ENCODE measurements at regions not wholly inside any gene's neighbourhood (a gene's known extent, or its start where the extent isn't known, plus 50 kb on each side); places are given as distances from the start of the nearest gene placed in this dataset.

DNA sequence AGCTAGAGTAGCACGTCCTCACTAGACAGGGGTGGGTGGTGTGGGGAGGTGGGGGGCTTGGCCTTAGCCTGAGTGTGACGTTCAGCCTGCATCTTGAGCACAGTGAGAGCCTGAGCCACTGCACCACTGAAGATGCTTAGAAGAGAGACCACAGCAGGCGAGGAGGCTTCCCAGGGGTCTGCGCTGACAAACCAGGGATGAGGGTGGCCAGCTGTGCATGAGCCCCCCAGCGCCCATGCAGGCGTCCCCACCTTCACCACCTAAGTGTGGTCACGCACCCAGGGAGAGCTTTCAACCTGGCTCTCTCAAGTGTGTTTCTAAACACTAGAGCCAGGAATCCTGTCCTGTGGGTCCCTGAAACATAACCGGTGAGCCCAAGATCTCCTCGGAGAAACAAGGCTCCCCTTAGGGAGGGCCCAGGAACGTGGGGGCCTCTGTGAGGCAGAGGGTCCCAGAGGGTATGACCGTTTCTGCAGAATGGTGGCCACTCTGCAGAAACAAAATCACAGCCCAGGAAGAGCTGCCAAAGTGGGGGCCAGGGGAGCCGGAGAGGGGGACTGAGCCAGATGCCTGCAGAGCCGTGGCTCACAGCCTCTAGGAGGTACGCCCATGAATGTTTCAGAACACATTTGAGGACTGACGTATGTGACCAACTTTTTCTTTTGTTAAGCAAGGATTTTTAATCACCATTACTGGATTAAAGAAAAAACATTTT, 85.2 kb upstream of the INSIG1 start:
- TF ChIP-seq, protein P1, sequence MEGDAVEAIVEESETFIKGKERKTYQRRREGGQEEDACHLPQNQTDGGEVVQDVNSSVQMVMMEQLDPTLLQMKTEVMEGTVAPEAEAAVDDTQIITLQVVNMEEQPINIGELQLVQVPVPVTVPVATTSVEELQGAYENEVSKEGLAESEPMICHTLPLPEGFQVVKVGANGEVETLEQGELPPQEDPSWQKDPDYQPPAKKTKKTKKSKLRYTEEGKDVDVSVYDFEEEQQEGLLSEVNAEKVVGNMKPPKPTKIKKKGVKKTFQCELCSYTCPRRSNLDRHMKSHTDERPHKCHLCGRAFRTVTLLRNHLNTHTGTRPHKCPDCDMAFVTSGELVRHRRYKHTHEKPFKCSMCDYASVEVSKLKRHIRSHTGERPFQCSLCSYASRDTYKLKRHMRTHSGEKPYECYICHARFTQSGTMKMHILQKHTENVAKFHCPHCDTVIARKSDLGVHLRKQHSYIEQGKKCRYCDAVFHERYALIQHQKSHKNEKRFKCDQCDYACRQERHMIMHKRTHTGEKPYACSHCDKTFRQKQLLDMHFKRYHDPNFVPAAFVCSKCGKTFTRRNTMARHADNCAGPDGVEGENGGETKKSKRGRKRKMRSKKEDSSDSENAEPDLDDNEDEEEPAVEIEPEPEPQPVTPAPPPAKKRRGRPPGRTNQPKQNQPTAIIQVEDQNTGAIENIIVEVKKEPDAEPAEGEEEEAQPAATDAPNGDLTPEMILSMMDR (IDR thresholded peaks at IDR 0.05; ENCODE audit: low read depth, low read length): no peak
- DNase-seq (ENCODE audit: extremely low read depth, low read depth): no peak

DNA sequence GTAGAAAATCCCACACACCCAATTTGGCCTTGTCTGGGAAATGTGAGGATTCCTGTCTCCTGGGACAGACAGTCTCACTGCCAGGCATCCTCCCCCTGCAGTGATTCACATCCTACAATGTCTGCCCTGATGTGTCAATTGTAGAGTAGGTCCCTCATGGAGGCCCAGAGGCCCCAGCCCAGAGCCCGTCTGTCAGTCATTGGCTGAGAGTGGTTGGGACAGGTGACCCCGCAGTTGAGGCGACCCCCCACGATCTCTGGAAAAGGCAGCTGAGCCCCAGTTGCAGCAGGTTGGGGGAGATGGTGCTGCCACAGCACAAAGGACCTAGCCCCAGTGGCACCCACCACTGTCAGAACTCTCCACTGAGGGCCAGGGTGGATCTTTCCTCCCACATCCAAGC, 84.3 kb upstream of the INSIG1 start:
- no peak for DNase-seq (ENCODE audit: extremely low read depth, low read depth)
- TF ChIP-seq, protein P1 (IDR thresholded peaks at IDR 0.05; ENCODE audit: low read depth, low read length): no peak

DNA sequence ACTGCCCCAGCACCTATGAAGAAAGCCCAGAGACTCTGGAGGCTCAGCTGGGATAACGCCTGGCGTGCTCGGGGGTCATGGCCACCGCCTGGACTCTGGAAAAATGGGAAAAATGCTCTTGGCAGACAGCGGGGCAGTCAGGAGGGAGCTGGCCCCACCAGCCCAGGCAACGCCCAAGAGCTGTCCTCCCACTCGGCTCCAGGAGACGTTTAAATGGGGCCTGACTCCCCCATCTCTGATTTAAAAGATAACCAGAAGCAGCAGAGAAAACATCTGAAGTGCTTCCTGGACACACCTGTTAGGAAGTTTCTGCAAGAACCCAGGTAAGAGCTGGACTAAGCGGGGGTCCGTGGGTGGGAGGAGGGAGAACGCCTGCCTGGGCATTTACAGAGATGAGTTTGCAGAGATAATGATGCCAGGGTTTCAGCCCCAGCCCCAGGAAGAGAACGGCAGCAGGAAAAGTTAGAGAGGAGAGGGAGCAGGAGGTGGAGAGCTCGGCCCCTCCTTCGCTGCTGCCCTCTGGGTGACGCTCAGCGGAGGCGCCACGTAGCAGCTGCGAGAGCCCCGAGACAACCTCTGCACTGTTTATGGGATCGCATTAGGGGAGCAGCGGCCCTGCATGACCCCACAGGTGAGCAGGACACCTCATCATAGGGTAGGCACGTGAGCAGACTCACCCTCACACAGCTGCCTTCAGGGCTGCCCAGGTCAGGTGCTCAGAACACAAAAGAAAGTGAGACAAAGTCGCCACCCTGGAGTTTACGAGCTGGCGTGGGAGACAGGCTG, 83.5 kb upstream of the INSIG1 start:
- DNase-seq (ENCODE audit: extremely low read depth, low read depth): no peak

DNA sequence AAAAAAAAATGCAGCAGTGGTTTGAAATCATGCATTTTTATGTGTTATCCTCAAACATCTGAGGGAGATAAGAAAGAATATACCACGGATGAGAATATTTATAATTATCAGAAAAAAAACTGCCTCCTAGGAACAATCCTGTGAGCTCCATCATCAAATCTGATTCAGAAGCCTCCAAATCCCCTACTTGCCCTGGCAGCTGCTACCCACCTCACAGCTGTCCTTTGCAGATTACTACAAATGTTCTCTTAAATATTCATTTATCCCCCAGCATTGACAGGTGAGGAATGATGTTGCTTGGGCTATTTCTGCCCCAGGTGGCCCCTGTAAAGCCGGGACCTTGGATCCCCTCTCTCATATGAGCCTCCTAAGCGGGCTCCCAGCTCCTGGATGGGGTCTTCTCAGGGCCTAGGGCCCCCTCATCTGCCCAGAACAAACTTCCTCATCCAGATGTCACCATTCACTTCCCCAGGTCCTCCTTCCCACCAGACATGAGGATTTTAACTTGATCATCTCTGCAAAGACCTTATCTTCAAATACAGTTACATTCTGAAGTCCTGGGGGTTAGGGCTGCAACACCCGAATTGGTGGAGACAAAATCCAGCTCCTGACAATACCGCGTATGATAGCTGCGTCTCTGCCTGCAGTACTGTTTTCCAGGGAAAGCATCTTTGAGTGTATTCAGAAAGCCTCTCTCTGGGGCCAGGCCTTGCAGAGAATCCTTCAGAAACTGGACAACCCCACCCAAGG, 81.9 kb upstream of the INSIG1 start:
- no peak for DNase-seq (ENCODE audit: extremely low read depth, low read depth)
- TF ChIP-seq, protein P1 (IDR thresholded peaks at IDR 0.05; ENCODE audit: low read depth, low read length): no peak

More for the DNA sequence above, 83.5 kb upstream of the INSIG1 start:
- TF ChIP-seq, protein P1 (IDR thresholded peaks at IDR 0.05; ENCODE audit: low read depth, low read length): no peak

DNA sequence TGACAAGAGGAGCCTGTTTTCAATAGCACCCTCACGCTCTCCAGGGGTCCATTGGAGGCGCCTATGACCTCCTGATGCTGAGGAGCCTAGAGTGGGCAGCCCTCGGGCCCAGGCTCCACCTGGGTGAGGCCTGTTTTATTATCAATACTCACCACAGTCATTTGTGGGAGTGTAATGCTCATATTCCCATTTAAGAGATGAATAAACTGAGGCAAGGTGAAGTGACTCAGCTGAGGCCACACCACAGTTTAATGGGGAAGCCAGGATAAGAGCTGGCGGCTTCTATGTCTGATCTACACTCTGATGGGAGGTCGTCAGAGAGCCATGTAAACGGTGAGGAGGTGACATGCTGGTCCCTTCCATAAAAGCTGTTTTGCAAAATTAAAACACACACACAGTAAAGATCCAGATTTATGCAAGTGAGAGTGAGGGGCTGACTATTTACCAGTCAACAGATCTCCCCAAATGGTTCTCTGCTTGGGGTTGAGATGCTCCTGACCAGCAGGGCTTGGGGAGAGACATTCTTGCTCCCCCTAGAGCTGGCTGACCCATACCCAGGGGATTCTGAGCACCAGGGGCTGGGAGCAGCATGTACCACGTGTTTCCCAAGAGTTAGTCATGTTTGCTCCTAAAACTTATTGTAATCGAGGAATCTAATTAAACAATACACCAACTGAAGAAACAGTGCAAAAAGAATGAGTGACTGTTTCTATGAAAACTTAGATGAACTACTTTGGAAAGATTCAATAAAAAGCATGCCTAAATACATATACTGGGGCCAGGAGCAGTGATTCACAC, 81.0 kb upstream of the INSIG1 start:
- TF ChIP-seq, protein P1 (IDR thresholded peaks at IDR 0.05; ENCODE audit: low read depth, low read length): no peak
- no peak for DNase-seq (ENCODE audit: extremely low read depth, low read depth)

DNA sequence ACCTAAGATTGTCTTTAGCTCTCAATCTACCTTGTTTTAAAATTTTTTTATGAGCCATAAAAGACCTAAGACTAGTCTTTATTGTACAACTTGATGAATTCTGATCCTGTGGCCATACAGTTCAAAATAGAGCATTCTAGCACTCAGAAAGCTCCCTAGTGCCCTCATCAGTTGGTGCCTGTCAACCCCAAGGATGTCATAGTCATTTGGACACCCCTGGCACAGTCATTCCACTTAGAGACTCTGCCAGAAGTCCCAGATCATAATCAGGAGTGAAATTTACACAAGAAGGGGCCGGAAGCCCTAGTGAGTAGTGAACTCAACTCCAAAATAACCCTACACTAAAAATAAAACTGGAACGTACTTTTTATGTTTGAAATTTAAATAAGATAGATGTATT, 80.0 kb upstream of the INSIG1 start:
- TF ChIP-seq, protein P1 (IDR thresholded peaks at IDR 0.05; ENCODE audit: low read depth, low read length): no peak

More for the DNA sequence above, 80.0 kb upstream of the INSIG1 start:
- DNase-seq (ENCODE audit: extremely low read depth, low read depth): no peak
